A673 (cell line): ENCODE measurements at regions not wholly inside any gene's neighbourhood (a gene's known extent, or its start where the extent isn't known, plus 50 kb on each side); places are given as distances from the start of the nearest gene placed in this dataset.

ENCODE experiments used
- BruUV-seq: library from RNA; stranded (reverse); fragments of 400-500 nt; replicated peaks from 2 replicates; lab custom pipeline; 2021; lab: Mats Ljungman, UMichigan
- CTCF ChIA-PET: fragments of 300-600 bp; sonication (Branson Sonifier 250); formaldehyde crosslinking; loops from one replicate; lab custom pipeline; 2022; ENCODE audit warnings: antibody characterized with exemption; lab: Charles Lee
- POLR2A ChIA-PET: fragments of 300-600 bp; sonication (Branson Sonifier 250); formaldehyde crosslinking; loops from one replicate; lab custom pipeline; 2022; ENCODE audit warnings: antibody characterized with exemption; ENCODE audit not compliant: low non-redundant PET; lab: Charles Lee
- DNase-seq: peaks from one replicate; pipeline ENCODE4 v3.0.0-alpha.2; 2015; ENCODE audit warnings: low spot score
- H3K27ac ChIP-seq: fragments of 200-600 bp; sonication (generic); 2 replicates; pipeline ENCODE4 v1.5.1; 2016; ENCODE audit warnings: mixed run types, low read depth, mild to moderate bottlenecking, mixed read lengths, antibody characterized with exemption, low read length; ENCODE audit not compliant: poor library complexity, severe bottlenecking
- H3K27me3 ChIP-seq: fragments of 200-600 bp; sonication (generic); replicated peaks from 2 replicates; pipeline ENCODE4 v1.6.1; 2017; ENCODE audit warnings: mixed run types, low read depth, mild to moderate bottlenecking, mixed read lengths, antibody characterized with exemption, low read length; ENCODE audit not compliant: insufficient read depth, poor library complexity
- H3K36me3 ChIP-seq: fragments of 200-600 bp; sonication (generic); 2 replicates; pipeline ENCODE4 v1.6.1; 2016; ENCODE audit warnings: mixed run types, mild to moderate bottlenecking, mixed read lengths, antibody characterized with exemption, low read length; ENCODE audit not compliant: insufficient read depth, poor library complexity, severe bottlenecking
- H3K4me1 ChIP-seq: fragments of 200-600 bp; sonication (generic); 2 replicates; pipeline ENCODE4 v1.6.1; 2017; ENCODE audit warnings: mixed run types, mild to moderate bottlenecking, mixed read lengths, antibody characterized with exemption, low read length; ENCODE audit not compliant: insufficient read depth, poor library complexity, severe bottlenecking
- H3K4me3 ChIP-seq: fragments of 200-600 bp; sonication (generic); 2 replicates; pipeline ENCODE4 v1.5.1; 2016; ENCODE audit warnings: low read depth, mixed run types, mild to moderate bottlenecking, mixed read lengths, low read length; ENCODE audit not compliant: poor library complexity, severe bottlenecking
- H3K9me3 ChIP-seq: fragments of 200-600 bp; sonication (generic); 2 replicates; pipeline ENCODE4 v1.6.1; 2016; ENCODE audit warnings: mixed run types, low read depth, mild to moderate bottlenecking, mixed read lengths, antibody characterized with exemption, low read length; ENCODE audit not compliant: poor library complexity, severe bottlenecking
- EZH2 ChIP-seq: fragments of 200-600 bp; sonication (generic); IDR thresholded peaks from 2 replicates; pipeline ENCODE4 v1.6.1; 2017; ENCODE audit warnings: borderline replicate concordance, low read depth, mild to moderate bottlenecking, mixed read lengths, antibody characterized with exemption, low read length; ENCODE audit not compliant: poor library complexity, severe bottlenecking
- intact Hi-C: fragments of 100-400 bp; cut with micrococcal nuclease; formaldehyde crosslinking; loops from one replicate; pipeline ENCODE4 v1.10.0; 2022; ENCODE audit not compliant: unreplicated experiment
- TF ChIP-seq, protein P1 (sequence below): fragments of 300-800, 200-600 bp; sonication (generic); conservative IDR thresholded peaks from 2 replicates; pipeline ENCODE4 v1.5.1; 2017; ENCODE audit warnings: low read depth, mild to moderate bottlenecking, antibody characterized with exemption, low read length, moderate library complexity, mixed read lengths

GRCh38 chr14:25118671-25119070 is 68.7 kb upstream of the STXBP6 start:
- DNase-seq = no peak
- TF ChIP-seq EZH2 = no peak
- TF ChIP-seq, protein P1, sequence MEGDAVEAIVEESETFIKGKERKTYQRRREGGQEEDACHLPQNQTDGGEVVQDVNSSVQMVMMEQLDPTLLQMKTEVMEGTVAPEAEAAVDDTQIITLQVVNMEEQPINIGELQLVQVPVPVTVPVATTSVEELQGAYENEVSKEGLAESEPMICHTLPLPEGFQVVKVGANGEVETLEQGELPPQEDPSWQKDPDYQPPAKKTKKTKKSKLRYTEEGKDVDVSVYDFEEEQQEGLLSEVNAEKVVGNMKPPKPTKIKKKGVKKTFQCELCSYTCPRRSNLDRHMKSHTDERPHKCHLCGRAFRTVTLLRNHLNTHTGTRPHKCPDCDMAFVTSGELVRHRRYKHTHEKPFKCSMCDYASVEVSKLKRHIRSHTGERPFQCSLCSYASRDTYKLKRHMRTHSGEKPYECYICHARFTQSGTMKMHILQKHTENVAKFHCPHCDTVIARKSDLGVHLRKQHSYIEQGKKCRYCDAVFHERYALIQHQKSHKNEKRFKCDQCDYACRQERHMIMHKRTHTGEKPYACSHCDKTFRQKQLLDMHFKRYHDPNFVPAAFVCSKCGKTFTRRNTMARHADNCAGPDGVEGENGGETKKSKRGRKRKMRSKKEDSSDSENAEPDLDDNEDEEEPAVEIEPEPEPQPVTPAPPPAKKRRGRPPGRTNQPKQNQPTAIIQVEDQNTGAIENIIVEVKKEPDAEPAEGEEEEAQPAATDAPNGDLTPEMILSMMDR = no peak
- no peaks in the 10 kb centered on the region for H3K27me3 ChIP-seq
- no peaks in the 10 kb centered on the region for H3K9me3 ChIP-seq
- intact Hi-C loops = no loop called here
- H3K4me1 ChIP-seq = no peaks in the 10 kb centered on the region
- POLR2A ChIA-PET = no interaction called here
- no TSS peak for BruUV-seq
- CTCF ChIA-PET = no interaction called here
- no peak overlapping the region for H3K4me3 ChIP-seq
- no peak overlapping the region for H3K27ac ChIP-seq
- no peaks in the 10 kb centered on the region for H3K36me3 ChIP-seq

DNA sequence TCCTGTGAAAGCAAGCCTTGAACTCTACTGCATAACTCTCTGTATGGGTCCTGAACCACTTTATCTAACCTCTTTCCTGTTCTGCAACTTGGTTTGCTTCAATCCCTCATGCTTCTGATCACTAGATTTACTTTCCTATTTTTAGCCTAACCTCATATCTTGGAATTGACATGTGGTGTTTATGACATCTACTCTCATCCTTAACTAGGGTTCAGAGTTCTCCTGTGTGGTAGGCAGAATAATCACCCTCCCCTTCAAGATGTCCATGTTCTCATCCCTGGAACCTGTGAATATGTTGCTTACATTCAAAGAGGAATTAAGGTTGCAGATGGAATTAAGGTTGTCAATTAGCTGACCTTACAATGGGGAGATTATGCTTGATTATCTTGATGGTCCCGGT is 67.4 kb upstream of the STXBP6 start:
- CTCF ChIA-PET = no interaction called here
- Histone ChIP-seq H3K9me3 (no peaks in the 10 kb centered on the region), H3K4me1 (no peaks in the 10 kb centered on the region), H3K4me3 (no peak overlapping the region), H3K36me3 (no peaks in the 10 kb centered on the region), H3K27me3 (no peaks in the 10 kb centered on the region), H3K27ac (no peak overlapping the region)
- POLR2A ChIA-PET = no interaction called here
- no peak for TF ChIP-seq EZH2
- TF ChIP-seq, protein P1 = no peak
- BruUV-seq = no TSS peak
- DNase-seq = no peak
- intact Hi-C loops = no loop called here

DNA sequence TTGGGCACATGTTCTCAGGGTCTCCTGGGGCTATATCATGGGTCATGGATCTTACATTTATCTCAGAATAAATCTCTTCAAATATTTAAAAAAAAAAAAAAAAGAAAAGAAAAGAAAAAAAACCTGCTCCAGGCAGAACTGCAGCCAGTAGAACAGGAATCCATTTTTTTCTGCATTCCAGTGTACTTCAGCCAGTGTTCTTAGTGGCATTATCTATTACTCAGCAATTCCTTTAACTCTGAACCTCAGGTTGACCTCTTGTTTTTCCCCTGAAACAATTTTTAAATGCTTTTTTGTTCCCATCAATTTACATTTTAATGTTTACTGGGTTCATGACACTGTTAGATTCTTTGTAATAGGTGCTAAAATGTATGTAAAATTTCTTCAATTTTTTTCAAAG is 66.7 kb upstream of the STXBP6 start:
- no peaks in the 10 kb centered on the region for H3K36me3 ChIP-seq
- no peaks in the 10 kb centered on the region for H3K4me1 ChIP-seq
- CTCF ChIA-PET = no interaction called here
- POLR2A ChIA-PET = no interaction called here
- BruUV-seq = no TSS peak
- no peaks in the 10 kb centered on the region for H3K9me3 ChIP-seq
- TF ChIP-seq EZH2 = no peak
- TF ChIP-seq, protein P1 = no peak
- DNase-seq = no peak
- intact Hi-C loops = no loop called here
- no peaks in the 10 kb centered on the region for H3K27me3 ChIP-seq
- no peak overlapping the region for H3K4me3 ChIP-seq
- H3K27ac ChIP-seq = no peak overlapping the region
